Caco-2 (cell line): ENCODE measurements at regions not wholly inside any gene's neighbourhood (a gene's known extent, or its start where the extent isn't known, plus 50 kb on each side); places are given as distances from the start of the nearest gene placed in this dataset.

Source experiments
- BruUV-seq: library from RNA; stranded (reverse); fragments of 400-500 nt; replicated peaks from 2 replicates; lab custom pipeline; 2021; lab: Mats Ljungman, UMichigan
- CTCF ChIA-PET: fragments of 300-600 bp; sonication (Branson Sonifier 250); formaldehyde crosslinking; loops from one replicate; lab custom pipeline; 2022; ENCODE audit warnings: antibody characterized with exemption; lab: Charles Lee
- POLR2A ChIA-PET: fragments of 300-600 bp; sonication (Branson Sonifier 250); formaldehyde crosslinking; loops from one replicate; lab custom pipeline; 2022; ENCODE audit warnings: antibody characterized with exemption; lab: Charles Lee
- DNase-seq, 2 experiments: peaks; one replicate each; pipeline versions ENCODE4 v3.0.0 to v3.0.0-alpha.2; 2020 to 2022
- H3K27me3 ChIP-seq: replicated peaks from 2 replicates; pipeline ENCODE4 v1.6.0; 2011; ENCODE audit warnings: low read length; ENCODE audit not compliant: control insufficient read depth, insufficient read depth
- H3K36me3 ChIP-seq: 2 replicates; pipeline ENCODE4 v1.5.1; 2011; ENCODE audit warnings: low read length; ENCODE audit not compliant: control insufficient read depth, insufficient read depth
- H3K4me1 ChIP-seq: fragments of 250-450 bp; sonication (Bioruptor Pico); 2 replicates; pipeline ENCODE4 v1.5.1; 2020; ENCODE audit warnings: mild to moderate bottlenecking
- H3K4me3 ChIP-seq: 2 replicates; pipeline ENCODE4 v1.5.1; 2011; ENCODE audit warnings: low read depth, mild to moderate bottlenecking, control low read depth, low read length
- H3K9me3 ChIP-seq: fragments of 250-450 bp; sonication (Bioruptor Pico); 2 replicates; pipeline ENCODE4 v1.5.1; 2020; ENCODE audit warnings: mild to moderate bottlenecking, moderate library complexity
- H3K27ac Mint-ChIP-seq: one replicate; pipeline ENCODE4 v1.8.0; 2022; ENCODE audit warnings: mixed read lengths; ENCODE audit not compliant: unreplicated experiment
- H3K27me3 Mint-ChIP-seq: one replicate; pipeline ENCODE4 v1.8.0; 2022; ENCODE audit warnings: mixed read lengths; ENCODE audit not compliant: insufficient read depth, unreplicated experiment
- H3K36me3 Mint-ChIP-seq: one replicate; pipeline ENCODE4 v1.8.0; 2022; ENCODE audit warnings: mild to moderate bottlenecking, mixed read lengths; ENCODE audit not compliant: insufficient read depth, unreplicated experiment
- H3K4me1 Mint-ChIP-seq: one replicate; pipeline ENCODE4 v1.8.0; 2022; ENCODE audit warnings: low read depth, mixed read lengths; ENCODE audit not compliant: unreplicated experiment
- H3K4me3 Mint-ChIP-seq: one replicate; pipeline ENCODE4 v1.8.0; 2022; ENCODE audit warnings: mild to moderate bottlenecking, moderate library complexity, mixed read lengths; ENCODE audit not compliant: unreplicated experiment
- H3K9me3 Mint-ChIP-seq: one replicate; pipeline ENCODE4 v1.8.0; 2022; ENCODE audit warnings: mixed read lengths; ENCODE audit not compliant: unreplicated experiment
- CTCF ChIP-seq, 2 experiments: fragments of 200-600 bp in 1 of 2; IDR thresholded peaks; 1 replicate in 1 of 2; 2 replicates in 1 of 2; pipeline versions ENCODE4 v1.5.1 to v1.8.0; 2011 to 2022; ENCODE audit warnings: antibody characterized with exemption in 1 of 2, control low read depth in 1 of 2, inconsistent platforms in 1 of 2, low read depth in 1 of 2, low read length in 1 of 2, mild to moderate bottlenecking in 1 of 2, moderate library complexity in 1 of 2; ENCODE audit not compliant: insufficient read depth in 1 of 2, severe bottlenecking in 1 of 2, unreplicated experiment in 1 of 2
- intact Hi-C: fragments of 100-400 bp; cut with micrococcal nuclease; formaldehyde crosslinking; loops from one replicate; pipeline ENCODE4 v1.10.0; 2022; ENCODE audit not compliant: unreplicated experiment

GRCh38 chr9:12290166-12290869, 402.9 kb upstream of the TYRP1 start:
- ChIA-PET POLR2A (no interaction called here), CTCF (no interaction called here)
- Histone ChIP-seq H3K4me1 (no peaks in the 10 kb centered on the region), H3K27me3 (no peaks in the 10 kb centered on the region), H3K4me3 (no peak overlapping the region), H3K9me3 (no peaks in the 10 kb centered on the region), H3K36me3 (no peaks in the 10 kb centered on the region)
- Mint-ChIP-seq H3K27ac (no peak overlapping the region), H3K27me3 (no peaks in the 10 kb centered on the region), H3K36me3 (no peaks in the 10 kb centered on the region), H3K4me1 (no peaks in the 10 kb centered on the region), H3K9me3 (no peaks in the 10 kb centered on the region), H3K4me3 (no peak overlapping the region)
- intact Hi-C loops: no loop called here
- DNase-seq: no peak
- TF ChIP-seq CTCF (IDR thresholded peaks at IDR 0.05; ENCODE audit: insufficient read depth in 1 of 2, low read depth in 1 of 2, low read length in 1 of 2, severe bottlenecking in 1 of 2, unreplicated experiment in 1 of 2): no peak
- no TSS peak for BruUV-seq

- intact Hi-C loops: no loop called here
- ChIA-PET POLR2A (no interaction called here), CTCF (no interaction called here)
- Mint-ChIP-seq H3K27me3 (no peaks in the 10 kb centered on the region), H3K9me3 (no peaks in the 10 kb centered on the region), H3K4me1 (no peaks in the 10 kb centered on the region), H3K36me3 (no peaks in the 10 kb centered on the region), H3K4me3 (no peak overlapping the region), H3K27ac (no peak overlapping the region)
- H3K27me3 ChIP-seq: no peaks in the 10 kb centered on the region
- H3K4me1 ChIP-seq: no peaks in the 10 kb centered on the region
- H3K9me3 ChIP-seq: no peaks in the 10 kb centered on the region
- H3K36me3 ChIP-seq: no peaks in the 10 kb centered on the region
- no TSS peak for BruUV-seq
- no peak for TF ChIP-seq CTCF (IDR thresholded peaks at IDR 0.05; ENCODE audit: insufficient read depth in 1 of 2, low read depth in 1 of 2, low read length in 1 of 2, severe bottlenecking in 1 of 2, unreplicated experiment in 1 of 2)
- DNase-seq: no peak
- H3K4me3 ChIP-seq: no peak overlapping the region
These were observed 388.0 kb upstream of the TYRP1 start for GRCh38 chr9:12305211-12305610.

GRCh38 chr9:12314589-12314988, 378.6 kb upstream of the TYRP1 start:
- Histone ChIP-seq H3K4me1 (no peaks in the 10 kb centered on the region), H3K27me3 (no peaks in the 10 kb centered on the region), H3K36me3 (no peaks in the 10 kb centered on the region), H3K9me3 (no peaks in the 10 kb centered on the region), H3K4me3 (no peak overlapping the region)
- no peak for DNase-seq
- Mint-ChIP-seq H3K27me3 (no peaks in the 10 kb centered on the region), H3K9me3 (peaks cover 9% of the 10 kb centered on the region), H3K4me1 (no peaks in the 10 kb centered on the region), H3K4me3 (no peak overlapping the region), H3K36me3 (no peaks in the 10 kb centered on the region), H3K27ac (no peak overlapping the region)
- ChIA-PET POLR2A (no interaction called here), CTCF (no interaction called here)
- BruUV-seq: no TSS peak
- intact Hi-C loops: no loop called here
- TF ChIP-seq CTCF (IDR thresholded peaks at IDR 0.05; ENCODE audit: insufficient read depth in 1 of 2, low read depth in 1 of 2, low read length in 1 of 2, severe bottlenecking in 1 of 2, unreplicated experiment in 1 of 2): no peak
